ENCODE measurements at regions not wholly inside any gene's neighbourhood (a gene's known extent, or its start where the extent isn't known, plus 50 kb on each side); places are given as distances from the start of the nearest gene placed in this dataset.

DNA sequence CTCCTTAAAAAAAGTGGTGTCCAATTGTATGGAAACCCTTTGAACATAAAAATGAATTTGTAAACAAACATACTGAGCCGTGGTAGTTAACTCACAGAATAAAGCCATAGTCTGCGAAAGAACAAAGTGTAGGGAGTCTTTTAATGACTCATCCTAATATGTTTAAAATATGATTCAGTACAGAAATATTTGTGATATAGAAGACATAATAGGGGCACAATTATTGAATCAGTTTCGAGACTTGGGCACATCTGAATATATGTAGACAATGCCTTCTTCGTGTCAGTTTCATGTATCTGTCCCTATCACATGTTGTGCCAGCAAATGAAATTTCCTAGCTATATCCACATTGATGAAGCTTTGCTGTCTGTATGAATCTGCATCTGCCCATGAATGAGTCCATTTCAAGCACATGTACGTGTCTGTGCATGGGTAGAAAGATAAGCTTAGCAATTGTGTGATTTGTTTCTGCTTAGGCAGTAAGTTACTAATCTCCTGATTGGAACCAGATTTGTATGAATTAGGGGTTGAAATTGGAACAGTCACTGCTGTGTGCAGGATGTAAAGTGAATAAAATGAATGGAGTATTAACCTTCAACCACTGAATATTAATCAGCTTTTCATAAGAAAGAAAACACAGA, 112.5 kb upstream of the SOX9 start:
- DNase-seq (ENCODE audit: low spot score), result no peak

GRCh38 chr17:72011561-72011960, 109.3 kb upstream of the SOX9 start:
- no peak for DNase-seq (ENCODE audit: low spot score)

GRCh38 chr17:72021417-72022041, 99.3 kb upstream of the SOX9 start:
- DNase-seq (ENCODE audit: low spot score), result no peak

DNA sequence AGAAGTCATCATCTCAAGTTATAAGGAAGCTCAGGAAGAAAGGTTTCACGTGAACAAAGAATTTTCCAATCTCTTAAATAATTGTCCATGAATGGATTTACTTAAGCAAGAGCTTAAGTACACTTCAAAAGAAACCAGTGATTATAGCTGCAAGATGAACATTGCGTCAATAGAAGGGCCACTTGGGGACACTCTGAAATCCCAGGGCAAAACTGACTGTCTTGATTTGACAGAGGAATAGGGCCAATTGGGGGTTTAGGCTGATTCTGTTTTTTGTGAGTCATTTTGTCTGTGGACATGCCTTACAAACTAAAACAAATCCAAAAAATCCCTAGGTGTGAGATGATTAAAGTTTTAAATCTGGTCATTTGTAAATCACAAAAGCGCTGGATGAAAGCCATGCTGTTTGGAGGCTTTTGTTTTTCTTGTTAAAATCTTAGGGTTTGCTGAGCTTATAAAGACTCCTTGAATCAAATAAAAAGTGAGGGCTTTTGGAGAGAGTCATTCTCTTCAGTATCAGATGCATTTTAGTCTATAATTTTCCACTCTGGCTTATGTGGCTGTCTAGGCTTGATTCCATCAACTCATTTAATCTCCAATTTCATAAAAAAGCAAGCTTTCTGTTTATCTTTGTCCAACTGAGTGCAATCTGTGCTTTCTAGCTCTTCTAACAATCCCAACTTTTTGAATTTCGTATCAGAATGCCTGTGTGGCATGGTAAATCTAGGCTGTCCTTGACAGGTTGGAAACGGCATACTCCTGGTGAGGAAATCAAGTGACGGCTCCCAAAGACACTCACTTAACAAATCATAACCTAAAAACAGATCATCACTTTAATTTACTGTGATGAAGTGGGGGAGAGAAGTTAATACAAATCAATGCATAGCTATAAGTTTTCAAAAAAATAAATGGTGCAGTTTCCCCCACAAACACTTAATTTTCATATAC, 98.2 kb upstream of the SOX9 start:
- no peak for DNase-seq (ENCODE audit: low spot score)

DNA sequence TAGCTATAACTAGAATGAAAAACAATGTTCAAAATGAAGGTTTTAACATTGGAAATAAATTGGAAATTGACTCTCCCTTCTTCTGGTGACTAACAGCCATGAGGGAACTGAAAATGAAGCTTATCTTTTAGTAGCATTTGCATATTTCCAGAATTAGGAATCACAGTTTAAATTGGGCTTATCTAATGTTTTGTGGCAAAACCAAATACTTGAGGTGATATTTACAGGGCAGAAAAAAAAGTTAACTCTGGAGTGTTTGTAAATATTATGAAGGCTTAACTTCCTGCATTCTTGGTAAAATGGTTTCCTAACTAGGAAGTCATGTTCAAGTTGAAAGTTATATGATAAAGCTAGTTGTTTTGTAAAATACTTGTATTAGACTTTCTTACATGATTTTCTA, 96.4 kb upstream of the SOX9 start:
- DNase-seq (ENCODE audit: low spot score), result no peak

DNA sequence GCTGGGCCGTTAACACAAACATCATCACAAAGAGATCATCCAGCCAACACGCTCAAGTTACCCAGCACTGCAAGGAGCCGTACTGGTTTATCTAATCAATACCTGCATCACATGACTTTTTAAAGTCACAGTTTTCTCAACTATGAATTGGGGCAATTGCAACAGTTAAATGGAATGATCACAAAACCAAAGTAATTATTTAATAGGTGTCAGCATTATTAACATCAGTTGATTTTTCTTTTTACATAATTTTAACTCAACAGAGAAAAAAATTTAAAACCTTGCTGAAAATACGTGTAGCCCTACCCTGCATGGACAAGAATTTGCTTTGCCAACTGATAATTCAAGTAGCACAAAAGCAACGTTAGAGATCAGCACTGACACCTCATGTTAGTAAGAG, 95.7 kb upstream of the SOX9 start:
- DNase-seq (ENCODE audit: low spot score), result no peak

DNA sequence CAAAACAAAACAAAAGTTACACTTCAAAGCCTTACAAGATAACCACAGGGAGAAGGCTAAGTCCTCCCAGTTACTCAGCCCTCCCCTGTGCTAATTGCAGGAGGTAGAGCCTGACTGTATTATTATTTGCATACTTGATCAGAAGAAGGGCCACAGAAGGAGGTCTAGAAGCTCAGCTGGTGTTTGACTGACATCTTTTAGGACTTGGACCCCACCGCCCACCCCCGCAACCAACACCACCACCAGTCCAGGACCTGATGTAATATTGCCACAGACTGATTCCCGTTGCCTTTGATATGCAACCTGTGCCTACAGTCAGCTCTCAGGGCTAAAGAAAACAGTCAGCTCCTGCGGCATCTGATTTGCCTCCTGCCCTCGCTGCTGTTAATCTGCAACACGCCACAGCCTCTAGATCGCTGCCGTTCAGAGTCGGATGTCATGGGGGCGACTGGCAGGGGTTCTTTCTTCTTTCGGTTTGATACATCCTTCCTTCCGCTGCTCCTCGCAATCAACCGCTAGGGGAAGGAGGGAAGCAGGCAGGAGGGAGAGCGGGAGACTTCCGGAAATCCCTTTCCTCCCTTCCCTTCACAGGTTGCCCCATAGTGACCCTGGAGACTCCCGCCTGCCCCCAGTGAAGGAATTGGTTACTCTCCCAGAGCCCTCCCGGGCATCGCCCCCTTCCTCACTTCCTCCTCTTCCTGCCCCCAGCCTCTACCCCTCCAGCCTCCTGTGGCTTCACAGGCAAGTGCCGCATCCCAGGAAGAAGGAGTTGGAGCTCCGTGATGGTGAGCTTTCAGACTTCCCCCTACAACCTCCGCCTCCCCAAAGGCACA, 90.5 kb upstream of the SOX9 start:
- DNase-seq (ENCODE audit: low spot score), result peak; percentile 45

GRCh38 chr17:72031219-72031884, 89.5 kb upstream of the SOX9 start:
- no peak for DNase-seq (ENCODE audit: low spot score)

DNA sequence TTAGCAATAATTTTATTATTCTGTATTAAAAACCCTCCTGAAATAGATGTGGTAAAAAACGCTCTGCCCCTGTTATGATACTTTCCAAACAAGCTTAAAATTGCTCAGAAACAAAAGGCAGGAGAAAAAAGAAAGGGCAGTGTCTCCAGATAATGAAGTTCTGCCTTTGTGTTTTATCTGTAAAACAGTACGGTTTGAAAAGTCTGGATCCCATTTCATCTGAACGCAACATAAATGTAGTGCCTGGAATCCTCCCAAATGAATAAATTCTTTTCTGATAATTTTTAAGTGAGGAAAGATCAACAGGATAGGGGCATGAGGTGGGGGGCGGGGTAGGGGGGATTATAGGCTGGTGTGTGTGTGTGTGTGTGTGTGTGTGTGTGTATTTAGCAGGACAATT, 87.5 kb upstream of the SOX9 start:
- DNase-seq (ENCODE audit: low spot score), result no peak

DNA sequence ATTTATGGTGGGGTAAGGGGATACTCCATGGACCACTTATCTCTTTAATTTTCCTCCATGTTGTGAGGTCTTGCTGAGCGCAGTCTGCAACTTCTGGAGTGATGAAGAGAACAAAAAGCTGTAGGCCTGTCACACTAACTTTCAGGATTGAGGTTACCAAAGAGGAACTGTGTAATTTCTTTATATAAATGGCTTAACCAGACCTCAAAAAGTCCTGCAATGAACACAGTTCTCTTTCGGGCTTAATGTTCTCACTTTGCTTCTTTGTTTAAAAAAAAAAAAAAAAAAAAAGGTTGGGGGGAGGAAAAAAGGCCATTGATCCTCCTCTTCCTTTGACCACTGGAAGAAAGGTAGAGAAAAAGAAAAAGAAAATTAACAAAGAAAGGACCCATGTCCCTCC, 86.8 kb upstream of the SOX9 start:
- DNase-seq (ENCODE audit: low spot score), result no peak

DNA sequence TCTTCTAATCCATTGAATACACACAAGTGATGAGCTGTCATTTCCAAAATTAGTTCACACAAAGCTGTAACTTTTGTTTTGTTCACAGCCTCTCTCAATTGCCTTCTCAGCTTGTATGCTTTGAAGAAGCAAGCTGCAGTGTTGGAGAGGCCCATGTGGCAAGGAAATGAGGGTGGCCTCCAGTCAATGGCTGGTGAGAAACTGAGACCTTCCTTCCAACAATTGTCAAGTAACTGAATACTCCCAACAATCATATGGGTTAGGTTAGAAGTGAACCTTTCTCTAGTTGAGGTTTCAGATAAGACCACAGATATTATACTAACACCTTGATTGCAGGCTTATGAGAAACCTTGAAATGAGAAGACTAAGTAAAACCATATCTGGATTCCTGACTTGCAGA, 82.4 kb upstream of the SOX9 start:
- DNase-seq (ENCODE audit: low spot score), result no peak

DNA sequence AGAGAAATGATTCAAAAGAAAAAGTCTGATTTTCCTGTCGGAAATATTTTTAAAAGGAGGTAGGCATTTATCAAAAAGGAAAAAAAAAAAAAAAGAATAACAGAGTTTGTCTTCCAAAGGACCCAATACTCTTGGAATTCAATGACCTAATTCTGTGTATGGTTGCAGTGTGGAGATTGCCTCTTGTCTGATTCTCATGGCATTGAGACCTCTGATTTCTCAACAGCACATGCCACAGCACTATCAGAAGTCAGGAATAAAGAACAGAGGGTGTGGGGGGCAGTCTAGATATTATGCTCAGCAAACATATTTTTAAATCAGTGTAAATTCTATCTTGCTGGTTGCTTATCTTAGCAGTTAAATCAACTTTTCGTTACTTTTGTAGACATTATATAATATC, 81.3 kb upstream of the SOX9 start:
- DNase-seq (ENCODE audit: low spot score), result no peak

DNA sequence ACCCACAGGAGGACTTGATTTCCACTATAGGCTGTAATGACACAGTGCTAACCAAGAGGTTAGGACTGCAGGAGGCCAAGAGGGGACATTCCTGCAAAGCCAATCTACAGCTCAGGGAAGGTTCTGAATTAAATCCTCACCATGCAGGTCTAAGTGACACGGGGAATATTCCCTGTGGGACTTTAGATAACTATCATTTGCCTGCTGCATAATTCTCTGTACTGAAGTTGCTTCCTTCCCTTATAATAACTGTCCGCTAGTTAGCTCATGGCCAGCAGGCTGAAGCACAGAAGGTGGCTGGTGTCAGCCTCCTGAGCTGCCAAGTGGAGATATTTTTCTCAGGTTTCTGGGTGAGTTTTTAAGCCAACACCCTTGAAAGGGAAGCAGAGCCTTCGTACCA, 74.6 kb upstream of the SOX9 start:
- DNase-seq (ENCODE audit: low spot score), result no peak

- DNase-seq (ENCODE audit: low spot score), result no peak
Measured at GRCh38 chr17:72046643-72047612, 73.9 kb upstream of the SOX9 start.

DNA sequence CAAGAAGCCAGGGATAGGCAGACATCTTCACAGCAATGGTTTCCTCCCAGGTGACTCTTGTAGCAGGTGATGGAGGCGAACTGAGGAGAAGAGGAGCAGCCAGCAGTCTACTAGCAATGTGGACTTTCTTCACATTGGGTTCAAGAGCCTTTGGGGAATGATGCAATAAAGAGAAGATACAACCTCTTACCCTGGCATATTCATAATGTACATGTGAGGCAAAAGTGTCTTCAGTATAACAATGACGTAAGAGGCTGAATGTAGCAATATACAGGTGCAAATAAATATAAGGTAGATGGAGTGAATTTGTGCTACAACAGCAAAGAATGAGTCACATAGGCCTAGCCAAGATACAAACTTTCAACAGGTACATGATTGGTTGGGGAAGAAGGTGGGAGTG, 70.9 kb upstream of the SOX9 start:
- no peak for DNase-seq (ENCODE audit: low spot score)

- no peak for DNase-seq (ENCODE audit: low spot score)
Measured at GRCh38 chr17:72053036-72053435, 67.8 kb upstream of the SOX9 start.

DNA sequence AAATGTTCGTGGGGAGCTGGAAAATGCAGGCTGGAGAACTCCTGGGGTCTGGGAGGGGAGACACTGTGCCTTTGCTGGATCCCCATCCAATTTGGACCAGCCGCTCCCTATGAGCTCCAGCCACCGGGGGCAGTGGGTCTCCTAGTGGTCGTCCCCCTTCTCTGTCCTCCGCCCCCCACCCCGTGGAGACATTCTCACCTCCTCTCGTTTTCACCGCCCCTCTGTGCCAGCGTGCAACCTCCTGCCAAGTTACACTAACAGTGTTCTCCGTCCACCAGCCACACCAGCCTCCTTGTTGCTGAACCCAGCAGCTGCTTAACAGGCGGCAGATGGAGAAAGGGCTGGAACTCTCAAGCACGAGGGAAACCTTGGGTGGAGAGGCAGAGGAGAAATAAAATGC, 67.4 kb upstream of the SOX9 start:
- DNase-seq (ENCODE audit: low spot score), result no peak

DNA sequence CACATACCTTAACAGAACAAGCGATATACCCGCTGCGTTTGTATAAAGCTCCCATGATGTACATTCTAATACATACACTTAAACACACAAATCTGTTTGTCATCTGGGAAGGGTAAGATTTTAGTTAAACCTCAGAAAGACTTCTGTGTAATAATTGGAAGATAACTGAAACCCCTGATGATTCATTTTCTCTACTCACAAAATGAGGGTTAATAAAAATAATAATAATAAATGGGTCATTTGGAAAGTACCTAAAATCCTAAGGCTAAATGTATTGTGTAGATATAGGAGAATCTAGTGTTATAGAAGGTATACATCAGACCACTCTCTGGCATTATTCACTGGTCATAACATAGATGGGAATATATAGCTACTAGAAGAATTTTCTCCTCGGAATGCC, 64.7 kb upstream of the SOX9 start:
- no peak for DNase-seq (ENCODE audit: low spot score)

DNA sequence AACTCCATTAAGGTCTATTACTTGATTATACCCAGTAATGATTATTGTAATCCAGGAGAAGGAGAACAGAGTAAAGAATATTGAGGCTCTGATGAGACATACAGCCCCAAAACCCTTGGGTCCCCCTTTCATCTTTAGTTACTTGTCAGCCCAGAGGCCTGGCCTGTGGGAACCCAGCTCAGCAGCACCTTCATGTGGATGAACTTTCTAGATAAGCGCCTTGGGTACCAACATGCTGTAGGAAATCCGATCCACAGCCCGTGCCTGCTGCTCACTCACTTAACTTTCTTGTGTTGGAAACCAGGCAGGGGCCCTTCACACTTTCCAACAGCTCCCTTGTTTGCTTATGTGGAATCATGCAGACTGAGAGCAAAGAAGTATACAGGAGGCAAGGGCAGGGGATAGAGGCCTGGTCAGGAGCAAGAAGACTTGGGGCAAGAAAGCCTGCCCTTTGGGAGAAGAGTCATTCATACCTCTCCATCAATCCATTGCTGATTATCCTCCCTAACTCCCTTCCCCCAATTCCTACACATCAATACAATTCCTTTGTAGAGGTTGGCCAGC, 64.0 kb upstream of the SOX9 start:
- no peak for DNase-seq (ENCODE audit: low spot score)

DNA sequence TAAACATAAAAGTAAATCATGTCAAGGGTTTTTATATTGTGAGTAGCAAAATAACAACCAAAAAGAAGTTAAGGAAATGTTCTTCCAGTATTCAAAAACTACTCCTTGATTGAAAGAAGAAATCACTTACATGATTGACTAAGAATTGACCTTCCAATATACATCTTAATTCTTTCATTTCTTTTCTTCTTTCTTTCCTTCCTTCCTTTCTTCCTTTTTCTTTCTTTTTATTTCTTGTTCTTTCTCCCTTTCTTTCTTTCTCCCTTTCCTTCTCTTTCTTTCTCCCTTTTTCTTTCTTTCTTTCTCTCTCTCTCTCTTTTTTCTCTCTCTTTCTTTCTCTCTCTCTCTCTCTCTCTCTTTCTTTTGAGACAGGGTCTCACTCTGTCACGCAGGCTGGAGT, 60.7 kb upstream of the SOX9 start:
- no peak for DNase-seq (ENCODE audit: low spot score)
